ENCODE measurements at regions not wholly inside any gene's neighbourhood (a gene's known extent, or its start where the extent isn't known, plus 50 kb on each side); places are given as distances from the start of the nearest gene placed in this dataset.

GRCh38 chr3:102002056-102002455 lies 152.7 kb downstream of the NFKBIZ start (continued):
- TF ChIP-seq CTCF (IDR thresholded peaks at IDR 0.05 in 2 of 3, conservative IDR thresholded peaks at IDR 0.05 in 1 of 3; ENCODE audit: borderline replicate concordance in 1 of 3, insufficient read depth in 1 of 3, low read depth in 2 of 3, low read length in 2 of 3) (no peak), REST (IDR thresholded peaks at IDR 0.05; ENCODE audit: low read depth) (no peak), EGR1 (IDR thresholded peaks at IDR 0.05; ENCODE audit: low read depth) (no peak), ELF1 (IDR thresholded peaks at IDR 0.05; ENCODE audit: borderline replicate concordance, low read depth) (no peak), SRF (IDR thresholded peaks at IDR 0.05; ENCODE audit: low read depth) (no peak), ATF3 (IDR thresholded peaks at IDR 0.05) (no peak), FOSL1 (IDR thresholded peaks at IDR 0.05; ENCODE audit: low read depth) (no peak), EZH2phosphoT487 (IDR thresholded peaks at IDR 0.05; ENCODE audit: borderline replicate concordance) (no peak), YY1 (IDR thresholded peaks at IDR 0.05; ENCODE audit: extremely low read depth, insufficient replicate concordance, low read depth, low read length) (no peak)

- intact Hi-C loops (cut with micrococcal nuclease), result no loop called here
- no TSS peak for BruUV-seq (replicated peaks)
Measured at GRCh38 chr3:102004561-102004960, 155.2 kb downstream of the NFKBIZ start.

More at GRCh38 chr3:102004561-102004960, 155.2 kb downstream of the NFKBIZ start:
- no peaks in the 10 kb centered on the region for H3K9me3 ChIP-seq (ENCODE audit: control insufficient read depth in 1 of 2, insufficient read depth in 1 of 2, low read depth in 1 of 2, low read length in 2 of 2)
- H3K79me2 ChIP-seq (ENCODE audit: insufficient read depth, low read length), result no peaks in the 10 kb centered on the region
- CTCF ChIA-PET, result no interaction called here
- H3K27ac ChIP-seq (ENCODE audit: low read depth, low read length), result no peak overlapping the region
- POLR2A ChIA-PET, result no interaction called here
- RAD21 ChIA-PET (ENCODE audit: low non-redundant PET in 1 of 2, low total read pairs in 2 of 2, uncharacterized antibody in 2 of 2, unreplicated experiment in 2 of 2), result no interaction called here
- no peak for ATAC-seq
- no peaks in the 10 kb centered on the region for H4K20me1 ChIP-seq (ENCODE audit: insufficient read depth)
- no peak overlapping the region for H3K4me2 ChIP-seq (ENCODE audit: low read length)
- H3K4me3 ChIP-seq (replicated peaks in 1 of 2; ENCODE audit: low read depth in 1 of 2, low read length in 2 of 2), result no peak overlapping the region
- no peak overlapping the region for H2AFZ ChIP-seq (ENCODE audit: low read depth, low read length, poor library complexity, severe bottlenecking)
- no peaks in the 10 kb centered on the region for H3K9me2 ChIP-seq (ENCODE audit: insufficient read depth)
- DNase-seq (ENCODE audit: low read depth, low spot score), result no peak
- H3K4me1 ChIP-seq (ENCODE audit: control insufficient read depth in 1 of 2, insufficient read depth in 2 of 2, low read length in 2 of 2), result no peaks in the 10 kb centered on the region
- H3K27me3 ChIP-seq (ENCODE audit: insufficient read depth, low read length), result no peaks in the 10 kb centered on the region
- no peak overlapping the region for H3K9ac ChIP-seq (ENCODE audit: low read length)
- no peaks in the 10 kb centered on the region for H3K36me3 ChIP-seq (ENCODE audit: control insufficient read depth in 1 of 2, insufficient read depth in 2 of 2, low read length in 2 of 2)
- TF ChIP-seq JUND (IDR thresholded peaks at IDR 0.05) (no peak), SP1 (IDR thresholded peaks at IDR 0.05; ENCODE audit: low read depth) (no peak), ZNF274 (IDR thresholded peaks at IDR 0.05; ENCODE audit: low read depth, low read length) (no peak), EGR1 (IDR thresholded peaks at IDR 0.05; ENCODE audit: low read depth) (no peak), TCF7L2 (IDR thresholded peaks at IDR 0.05; ENCODE audit: borderline replicate concordance, extremely low read depth, insufficient read depth, insufficient read length) (no peak), ZFX (IDR thresholded peaks at IDR 0.05) (no peak), CTCF (IDR thresholded peaks at IDR 0.05 in 2 of 3, conservative IDR thresholded peaks at IDR 0.05 in 1 of 3; ENCODE audit: borderline replicate concordance in 1 of 3, insufficient read depth in 1 of 3, low read depth in 2 of 3, low read length in 2 of 3) (no peak), EZH2 (IDR thresholded peaks at IDR 0.05) (no peak)

All from HCT116 (cell line).